Fibroblast of lung (primary cell): ENCODE measurements at regions not wholly inside any gene's neighbourhood (a gene's known extent, or its start where the extent isn't known, plus 50 kb on each side); places are given as distances from the start of the nearest gene placed in this dataset.

ENCODE experiments used
- DNase-seq, 2 donors: peaks; one replicate each; pipeline versions ENCODE4 v3.0.0 to v3.0.0-alpha.2; 2010; ENCODE audit warnings: low read depth in 2 of 2
- H2AFZ ChIP-seq: 2 replicates; pipeline ENCODE4 v1.5.1; 2012; ENCODE audit warnings: low read length, control low read depth, inconsistent platforms
- H3K27ac ChIP-seq: 2 replicates; pipeline ENCODE4 v1.5.1; 2011; ENCODE audit warnings: low read length, control low read depth; ENCODE audit not compliant: insufficient read depth
- H3K27me3 ChIP-seq: 2 replicates; pipeline ENCODE4 v1.5.1; 2011; ENCODE audit warnings: mild to moderate bottlenecking, low read length; ENCODE audit not compliant: control insufficient read depth, insufficient read depth
- H3K36me3 ChIP-seq: 2 replicates; pipeline ENCODE4 v1.5.1; 2011; ENCODE audit warnings: low read length; ENCODE audit not compliant: control insufficient read depth, insufficient read depth
- H3K4me1 ChIP-seq: 2 replicates; pipeline ENCODE4 v1.5.1; 2011; ENCODE audit warnings: low read length; ENCODE audit not compliant: control insufficient read depth, insufficient read depth; ENCODE audit errors: extremely low read depth
- H3K4me2 ChIP-seq: 2 replicates; pipeline ENCODE4 v1.5.1; 2011; ENCODE audit warnings: low read length, control low read depth; ENCODE audit not compliant: insufficient read depth; ENCODE audit errors: extremely low read depth
- H3K4me3 ChIP-seq, 4 experiments: fragments of 200-600 bp in 1 of 4; sonication (generic) in 1 of 4; replicated peaks in 1 of 4; 2 replicates each; pipeline ENCODE4 v1.5.1; 2011 to 2016; ENCODE audit warnings: low read length in 4 of 4, low read depth in 3 of 4, mild to moderate bottlenecking in 3 of 4, control low read depth in 2 of 4, inconsistent platforms in 1 of 4, mixed read lengths in 1 of 4; ENCODE audit not compliant: insufficient read depth in 1 of 4; ENCODE audit errors: control extremely low read depth in 1 of 4
- H3K79me2 ChIP-seq: 2 replicates; pipeline ENCODE4 v1.5.1; 2012; ENCODE audit warnings: mild to moderate bottlenecking, low read length, inconsistent platforms; ENCODE audit not compliant: control insufficient read depth, insufficient read depth
- H3K9ac ChIP-seq: 2 replicates; pipeline ENCODE4 v1.5.1; 2011; ENCODE audit warnings: mild to moderate bottlenecking, low read length, control low read depth; ENCODE audit not compliant: insufficient read depth
- H3K9me3 ChIP-seq: 2 replicates; pipeline ENCODE4 v1.5.1; 2012; ENCODE audit warnings: low read depth, low read length; ENCODE audit not compliant: control insufficient read depth, insufficient read depth
- H4K20me1 ChIP-seq: 2 replicates; pipeline ENCODE4 v1.5.1; 2011; ENCODE audit warnings: low read length; ENCODE audit not compliant: control insufficient read depth, insufficient read depth; ENCODE audit errors: extremely low read depth
- EZH2 ChIP-seq: IDR thresholded peaks from 2 replicates; pipeline ENCODE4 v1.5.1; 2012; ENCODE audit warnings: low read length, control low read depth, mild to moderate bottlenecking; ENCODE audit errors: missing control alignments
- TF ChIP-seq, protein P1 (sequence below), 2 donors: IDR thresholded peaks in 1 of 2; conservative IDR thresholded peaks in 1 of 2; 1 replicate in 1 of 2; 2 replicates in 1 of 2; pipeline ENCODE4 v1.5.1; 2011 to 2012; ENCODE audit warnings: low read length in 2 of 2, control low read depth in 1 of 2, inconsistent platforms in 1 of 2, low read depth in 1 of 2, mild to moderate bottlenecking in 1 of 2

DNA sequence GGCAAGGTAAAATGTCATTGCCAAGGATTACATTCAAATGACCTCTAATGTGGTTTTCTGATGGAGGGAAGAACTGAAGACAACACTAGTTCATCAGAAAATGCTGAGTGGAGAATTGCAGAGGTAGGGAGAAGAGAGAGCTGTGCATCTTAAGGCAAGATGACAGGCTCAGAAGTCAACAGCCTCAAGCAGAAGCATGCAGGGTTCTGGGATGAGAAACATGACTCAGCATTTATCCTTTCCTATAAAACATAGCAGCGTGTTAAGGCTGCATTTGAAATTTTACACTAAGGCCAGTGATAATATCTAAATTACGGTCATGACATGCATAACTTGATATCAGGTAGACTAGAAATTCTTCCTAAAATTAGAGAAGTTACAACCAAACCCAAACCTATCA is 53.7 kb upstream of the DYRK2 start:
- Histone ChIP-seq H3K27me3 (no peaks in the 10 kb centered on the region), H3K4me3 (no peak overlapping the region), H3K9me3 (no peaks in the 10 kb centered on the region), H4K20me1 (no peaks in the 10 kb centered on the region), H3K9ac (no peak overlapping the region), H3K27ac (no peak overlapping the region), H3K4me1 (no peaks in the 10 kb centered on the region), H3K79me2 (no peaks in the 10 kb centered on the region), H3K4me2 (no peak overlapping the region), H3K36me3 (no peaks in the 10 kb centered on the region), H2AFZ (no peak overlapping the region)
- TF ChIP-seq, protein P1, sequence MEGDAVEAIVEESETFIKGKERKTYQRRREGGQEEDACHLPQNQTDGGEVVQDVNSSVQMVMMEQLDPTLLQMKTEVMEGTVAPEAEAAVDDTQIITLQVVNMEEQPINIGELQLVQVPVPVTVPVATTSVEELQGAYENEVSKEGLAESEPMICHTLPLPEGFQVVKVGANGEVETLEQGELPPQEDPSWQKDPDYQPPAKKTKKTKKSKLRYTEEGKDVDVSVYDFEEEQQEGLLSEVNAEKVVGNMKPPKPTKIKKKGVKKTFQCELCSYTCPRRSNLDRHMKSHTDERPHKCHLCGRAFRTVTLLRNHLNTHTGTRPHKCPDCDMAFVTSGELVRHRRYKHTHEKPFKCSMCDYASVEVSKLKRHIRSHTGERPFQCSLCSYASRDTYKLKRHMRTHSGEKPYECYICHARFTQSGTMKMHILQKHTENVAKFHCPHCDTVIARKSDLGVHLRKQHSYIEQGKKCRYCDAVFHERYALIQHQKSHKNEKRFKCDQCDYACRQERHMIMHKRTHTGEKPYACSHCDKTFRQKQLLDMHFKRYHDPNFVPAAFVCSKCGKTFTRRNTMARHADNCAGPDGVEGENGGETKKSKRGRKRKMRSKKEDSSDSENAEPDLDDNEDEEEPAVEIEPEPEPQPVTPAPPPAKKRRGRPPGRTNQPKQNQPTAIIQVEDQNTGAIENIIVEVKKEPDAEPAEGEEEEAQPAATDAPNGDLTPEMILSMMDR (conservative IDR thresholded peaks at IDR 0.05 in 1 of 2, IDR thresholded peaks at IDR 0.05 in 1 of 2; ENCODE audit: low read depth in 1 of 2, low read length in 2 of 2) = no peak
- TF ChIP-seq EZH2 = no peak
- DNase-seq = peak; percentile 2 to 7

DNA sequence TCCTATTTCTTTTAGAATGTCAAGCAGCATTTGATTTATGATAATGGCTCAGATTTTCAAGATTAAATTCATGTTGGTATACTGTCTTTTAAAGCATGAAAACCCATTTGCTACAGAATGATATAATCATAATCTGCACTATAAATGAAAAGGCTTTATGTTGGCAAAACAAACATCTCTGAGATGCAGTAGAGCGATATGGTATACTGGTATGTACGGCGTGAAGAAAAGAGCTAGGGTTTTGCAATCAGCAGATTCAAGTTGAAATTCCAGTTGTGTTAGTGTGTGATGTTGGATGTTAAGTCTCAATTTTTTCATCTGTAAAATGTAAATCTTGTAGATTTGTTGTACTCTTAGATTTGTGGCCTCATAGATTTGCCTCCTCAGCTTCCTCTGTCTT is 53.2 kb upstream of the DYRK2 start:
- no peak for TF ChIP-seq EZH2
- TF ChIP-seq, protein P1 (conservative IDR thresholded peaks at IDR 0.05 in 1 of 2, IDR thresholded peaks at IDR 0.05 in 1 of 2; ENCODE audit: low read depth in 1 of 2, low read length in 2 of 2) = no peak
- Histone ChIP-seq H3K27me3 (no peaks in the 10 kb centered on the region), H3K79me2 (no peaks in the 10 kb centered on the region), H3K9ac (no peak overlapping the region), H3K4me1 (no peaks in the 10 kb centered on the region), H2AFZ (no peak overlapping the region), H3K9me3 (no peaks in the 10 kb centered on the region), H3K4me3 (no peak overlapping the region), H3K4me2 (no peak overlapping the region), H3K27ac (no peak overlapping the region), H4K20me1 (no peaks in the 10 kb centered on the region), H3K36me3 (no peaks in the 10 kb centered on the region)
- no peak for DNase-seq

DNA sequence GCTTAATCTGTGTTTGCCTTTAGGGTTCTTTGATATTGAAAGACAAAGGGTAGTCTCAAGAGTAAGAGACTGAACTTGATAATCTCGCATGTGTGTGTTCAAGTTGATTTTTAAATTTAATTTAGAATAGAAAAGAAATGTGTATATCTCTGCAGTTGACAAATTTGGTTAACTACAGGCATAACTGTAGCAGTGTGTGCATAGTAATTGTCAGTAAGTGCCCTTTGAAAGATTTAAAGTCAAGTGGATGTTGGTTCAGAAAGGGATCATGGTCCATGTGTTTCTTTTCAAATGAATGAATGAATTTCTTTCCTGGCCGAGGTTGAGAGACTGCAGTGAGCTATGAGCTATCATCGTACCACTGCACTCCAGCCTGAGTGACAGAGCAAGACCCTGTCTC is 49.9 kb upstream of the DYRK2 start:
- Histone ChIP-seq H3K27ac (no peak overlapping the region), H2AFZ (no peak overlapping the region), H3K9me3 (no peaks in the 10 kb centered on the region), H3K79me2 (no peaks in the 10 kb centered on the region), H3K27me3 (no peaks in the 10 kb centered on the region), H3K9ac (no peak overlapping the region), H3K4me3 (no peak overlapping the region), H3K36me3 (no peaks in the 10 kb centered on the region), H3K4me1 (no peaks in the 10 kb centered on the region), H3K4me2 (no peak overlapping the region), H4K20me1 (no peaks in the 10 kb centered on the region)
- DNase-seq = no peak
- TF ChIP-seq, protein P1 (conservative IDR thresholded peaks at IDR 0.05 in 1 of 2, IDR thresholded peaks at IDR 0.05 in 1 of 2; ENCODE audit: low read depth in 1 of 2, low read length in 2 of 2) = no peak
- TF ChIP-seq EZH2 = no peak
